IPS-20b (cell line): ENCODE measurements at regions not wholly inside any gene's neighbourhood (a gene's known extent, or its start where the extent isn't known, plus 50 kb on each side); places are given as distances from the start of the nearest gene placed in this dataset.

Experiments used
- H3K27ac ChIP-seq: one replicate; pipeline ENCODE4 v1.5.1; 2013; ENCODE audit warnings: low read length
- H3K27me3 ChIP-seq: 2 replicates; pipeline ENCODE4 v1.6.1; 2013; ENCODE audit warnings: mild to moderate bottlenecking, low read length, inconsistent platforms; ENCODE audit not compliant: insufficient read depth
- H3K36me3 ChIP-seq: 2 replicates; pipeline ENCODE4 v1.6.1; 2013; ENCODE audit warnings: low read depth, mild to moderate bottlenecking, inconsistent platforms, low read length, moderate library complexity; ENCODE audit not compliant: insufficient read depth
- H3K4me1 ChIP-seq: 2 replicates; pipeline ENCODE4 v1.6.1; 2013; ENCODE audit warnings: mild to moderate bottlenecking, control low read depth, inconsistent platforms, low read length, moderate library complexity; ENCODE audit not compliant: insufficient read depth
- H3K4me3 ChIP-seq: 2 replicates; pipeline ENCODE4 v1.5.1; 2013; ENCODE audit warnings: mild to moderate bottlenecking, low read length, inconsistent platforms
- H3K9ac ChIP-seq: 2 replicates; pipeline ENCODE4 v1.6.1; 2013; ENCODE audit warnings: low read depth, mild to moderate bottlenecking, inconsistent platforms, low read length, moderate library complexity
- H3K9me3 ChIP-seq: 2 replicates; pipeline ENCODE4 v1.6.1; 2013; ENCODE audit warnings: mild to moderate bottlenecking, low read depth, low read length, inconsistent platforms; ENCODE audit not compliant: insufficient read depth

GRCh38 chr12:94049718-94050117 lies 98.7 kb upstream of the PLXNC1 start:
- peaks cover 9% of the 10 kb centered on the region; the same call in 1 of the 2 replicates for H3K4me1 ChIP-seq
- no peaks in the 10 kb centered on the region for H3K36me3 ChIP-seq
- H3K9ac ChIP-seq, result no peak overlapping the region
- H3K4me3 ChIP-seq, result no peak overlapping the region
- H3K27ac ChIP-seq, result no peak overlapping the region
- H3K27me3 ChIP-seq, result no peaks in the 10 kb centered on the region
- peaks cover 3% of the 10 kb centered on the region; the same call in 1 of the 2 replicates for H3K9me3 ChIP-seq

DNA sequence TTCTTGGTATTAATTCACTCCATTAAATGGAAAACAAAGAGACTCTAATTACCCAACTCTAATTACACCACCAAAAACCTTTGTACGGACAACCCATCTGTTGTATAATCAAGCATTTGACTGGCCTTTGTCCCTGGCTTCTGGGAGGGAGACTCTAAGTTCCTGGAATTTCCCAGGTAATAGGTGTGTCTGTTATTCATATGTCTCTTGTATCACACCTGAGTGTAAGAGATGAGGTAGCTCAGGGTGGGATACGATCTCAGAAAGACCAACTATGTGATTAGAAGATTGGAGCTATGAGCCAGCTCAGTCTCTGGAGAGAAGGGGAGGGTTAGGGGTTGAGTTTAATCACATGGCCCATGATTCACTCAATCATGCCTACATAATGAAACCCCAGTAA lies 94.7 kb upstream of the PLXNC1 start:
- Histone ChIP-seq H3K4me3 (no peak overlapping the region), H3K27ac (no peak overlapping the region), H3K4me1 (peaks cover 9% of the 10 kb centered on the region; the same call in 1 of the 2 replicates), H3K9me3 (peaks cover 3% of the 10 kb centered on the region; the same call in 1 of the 2 replicates), H3K9ac (no peak overlapping the region), H3K36me3 (no peaks in the 10 kb centered on the region), H3K27me3 (no peaks in the 10 kb centered on the region)

GRCh38 chr12:94055528-94055927 lies 92.8 kb upstream of the PLXNC1 start:
- H3K27me3 ChIP-seq, result no peaks in the 10 kb centered on the region
- H3K36me3 ChIP-seq, result no peaks in the 10 kb centered on the region
- H3K4me1 ChIP-seq, result peaks cover 9% of the 10 kb centered on the region; the same call in 1 of the 2 replicates
- H3K27ac ChIP-seq, result no peak overlapping the region
- peaks cover 3% of the 10 kb centered on the region; the same call in 1 of the 2 replicates for H3K9me3 ChIP-seq
- H3K4me3 ChIP-seq, result no peak overlapping the region
- no peak overlapping the region for H3K9ac ChIP-seq

GRCh38 chr12:94056419-94057158 lies 91.8 kb upstream of the PLXNC1 start:
- H3K9me3 ChIP-seq, result peaks cover 3% of the 10 kb centered on the region; the same call in 1 of the 2 replicates

GRCh38 chr12:94057262-94058151 lies 90.9 kb upstream of the PLXNC1 start:
- no peaks in the 10 kb centered on the region for H3K36me3 ChIP-seq

More at GRCh38 chr12:94056419-94057158, 91.8 kb upstream of the PLXNC1 start:
- Histone ChIP-seq H3K36me3 (no peaks in the 10 kb centered on the region), H3K9ac (no peak overlapping the region), H3K4me1 (peaks cover 9% of the 10 kb centered on the region; the same call in 1 of the 2 replicates), H3K27ac (no peak overlapping the region), H3K27me3 (no peaks in the 10 kb centered on the region), H3K4me3 (no peak overlapping the region)

GRCh38 chr12:94059394-94060368 lies 88.7 kb upstream of the PLXNC1 start:
- Histone ChIP-seq H3K27ac (no peak overlapping the region), H3K9me3 (no peaks in the 10 kb centered on the region), H3K4me3 (no peak overlapping the region), H3K9ac (no peak overlapping the region), H3K36me3 (no peaks in the 10 kb centered on the region), H3K27me3 (no peaks in the 10 kb centered on the region), H3K4me1 (no peaks in the 10 kb centered on the region)

More at GRCh38 chr12:94057262-94058151, 90.9 kb upstream of the PLXNC1 start:
- Histone ChIP-seq H3K27me3 (no peaks in the 10 kb centered on the region), H3K9ac (no peak overlapping the region), H3K4me3 (no peak overlapping the region), H3K27ac (no peak overlapping the region), H3K4me1 (peaks cover 6% of the 10 kb centered on the region; the same call in 1 of the 2 replicates), H3K9me3 (peaks cover 3% of the 10 kb centered on the region; the same call in 1 of the 2 replicates)

GRCh38 chr12:94062194-94062593 lies 86.2 kb upstream of the PLXNC1 start:
- Histone ChIP-seq H3K27me3 (no peaks in the 10 kb centered on the region), H3K4me3 (no peak overlapping the region), H3K36me3 (no peaks in the 10 kb centered on the region), H3K4me1 (no peaks in the 10 kb centered on the region), H3K27ac (no peak overlapping the region), H3K9ac (no peak overlapping the region), H3K9me3 (no peaks in the 10 kb centered on the region)

DNA sequence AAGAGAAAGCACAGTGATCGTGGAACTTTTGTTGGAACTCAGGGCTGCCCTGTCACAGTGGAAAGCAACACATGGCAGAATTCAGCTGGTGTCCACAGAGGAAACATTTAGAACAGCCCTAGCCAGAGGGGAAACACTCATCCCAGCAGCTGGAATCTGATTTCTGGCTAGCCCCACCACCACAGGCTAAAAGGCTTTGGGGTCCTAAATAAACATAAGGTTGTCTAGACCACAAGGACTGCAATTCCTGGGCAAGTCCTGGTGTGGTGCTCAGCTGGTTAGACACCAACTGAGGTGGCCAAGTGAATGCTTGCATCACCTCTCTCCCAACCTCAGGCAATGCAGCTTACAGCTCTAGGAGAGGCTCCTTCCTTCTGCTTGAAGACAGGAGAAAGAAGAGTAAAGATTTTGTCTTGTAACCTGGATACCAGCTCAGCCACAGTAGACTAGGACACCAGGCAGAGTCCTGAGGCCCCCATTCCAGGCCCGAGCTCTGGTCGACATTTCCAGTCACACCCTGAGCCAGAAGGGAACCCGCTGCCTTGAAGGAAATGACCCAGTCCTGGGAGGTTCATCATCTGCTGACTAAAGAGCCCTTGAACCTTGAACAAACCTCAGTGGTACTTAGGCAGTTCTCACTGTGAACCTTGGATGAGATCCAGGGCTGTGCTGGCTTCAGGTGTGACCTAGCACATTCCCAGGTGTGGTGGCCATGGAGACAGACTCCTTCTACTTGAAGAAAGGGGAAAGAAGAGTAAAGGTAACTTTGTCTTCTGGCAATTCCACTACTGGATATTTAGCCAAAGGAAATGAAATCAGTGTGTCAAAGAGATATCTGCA lies 85.4 kb upstream of the PLXNC1 start:
- H3K36me3 ChIP-seq, result no peaks in the 10 kb centered on the region
- H3K4me1 ChIP-seq, result no peaks in the 10 kb centered on the region
- no peaks in the 10 kb centered on the region for H3K27me3 ChIP-seq
- H3K9ac ChIP-seq, result no peak overlapping the region
- no peaks in the 10 kb centered on the region for H3K9me3 ChIP-seq
- H3K4me3 ChIP-seq, result no peak overlapping the region
- H3K27ac ChIP-seq, result no peak overlapping the region

DNA sequence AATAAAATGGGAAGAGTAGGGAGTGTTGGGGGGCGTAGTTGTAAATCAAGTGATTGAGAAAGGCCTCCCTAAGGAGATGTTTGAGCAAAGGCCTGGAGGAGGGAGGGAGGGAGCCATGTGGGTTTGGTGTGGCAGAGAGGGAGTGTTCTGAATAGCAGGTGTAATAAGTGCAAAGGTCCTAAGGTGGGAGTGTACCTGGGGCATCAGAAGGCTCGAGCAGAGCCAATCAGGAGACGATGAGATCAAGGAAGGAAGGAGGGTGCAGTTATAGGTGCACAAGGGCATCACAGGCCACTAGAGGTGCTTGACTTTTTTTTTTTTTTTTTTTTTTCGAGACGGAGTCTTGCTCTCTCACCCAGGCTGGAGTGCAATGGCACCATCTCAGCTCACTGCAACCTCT lies 77.9 kb upstream of the PLXNC1 start:
- no peak overlapping the region for H3K4me3 ChIP-seq
- H3K9me3 ChIP-seq, result no peaks in the 10 kb centered on the region
- peaks cover 3% of the 10 kb centered on the region; the same call in 1 of the 2 replicates for H3K4me1 ChIP-seq
- no peaks in the 10 kb centered on the region for H3K36me3 ChIP-seq
- no peak overlapping the region for H3K9ac ChIP-seq
- H3K27ac ChIP-seq, result no peak overlapping the region
- no peaks in the 10 kb centered on the region for H3K27me3 ChIP-seq

DNA sequence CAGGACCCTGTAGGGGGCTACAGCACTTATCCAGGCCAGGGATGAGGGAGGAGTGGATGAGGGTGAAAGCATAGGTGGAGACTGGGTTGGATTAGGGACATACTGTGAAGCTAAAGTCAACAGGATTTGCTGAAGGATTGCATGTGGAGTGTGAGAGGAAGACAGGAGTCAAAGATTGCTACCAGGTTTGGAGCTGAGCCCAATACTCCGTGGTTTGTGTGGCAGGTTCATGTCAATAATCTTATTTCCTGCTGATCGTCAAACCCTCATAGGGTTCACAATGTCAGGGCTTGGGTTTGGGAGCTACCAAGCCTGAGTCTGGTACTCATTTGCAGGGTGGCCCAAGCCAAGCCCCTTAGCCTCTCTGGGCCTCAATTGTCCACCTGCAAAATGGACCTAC lies 77.1 kb upstream of the PLXNC1 start:
- H3K4me3 ChIP-seq, result no peak overlapping the region
- no peaks in the 10 kb centered on the region for H3K9me3 ChIP-seq
- no peaks in the 10 kb centered on the region for H3K36me3 ChIP-seq
- no peak overlapping the region for H3K27ac ChIP-seq
- no peaks in the 10 kb centered on the region for H3K27me3 ChIP-seq
- H3K4me1 ChIP-seq, result peaks cover 3% of the 10 kb centered on the region; the same call in 1 of the 2 replicates
- no peak overlapping the region for H3K9ac ChIP-seq
